GM18511 (cell line): ENCODE measurements at regions not wholly inside any gene's neighbourhood (a gene's known extent, or its start where the extent isn't known, plus 50 kb on each side); places are given as distances from the start of the nearest gene placed in this dataset.
A peak's percentile ranks its signal among the peaks of the same experiment; 100 is the strongest.

Experiments
- ATAC-seq: cut with Tn5 transposase; IDR thresholded peaks from one replicate; pipeline ENCODE4 v1.9.1; 2021; ENCODE audit warnings: mild to moderate bottlenecking, moderate library complexity; ENCODE audit not compliant: unreplicated experiment

DNA sequence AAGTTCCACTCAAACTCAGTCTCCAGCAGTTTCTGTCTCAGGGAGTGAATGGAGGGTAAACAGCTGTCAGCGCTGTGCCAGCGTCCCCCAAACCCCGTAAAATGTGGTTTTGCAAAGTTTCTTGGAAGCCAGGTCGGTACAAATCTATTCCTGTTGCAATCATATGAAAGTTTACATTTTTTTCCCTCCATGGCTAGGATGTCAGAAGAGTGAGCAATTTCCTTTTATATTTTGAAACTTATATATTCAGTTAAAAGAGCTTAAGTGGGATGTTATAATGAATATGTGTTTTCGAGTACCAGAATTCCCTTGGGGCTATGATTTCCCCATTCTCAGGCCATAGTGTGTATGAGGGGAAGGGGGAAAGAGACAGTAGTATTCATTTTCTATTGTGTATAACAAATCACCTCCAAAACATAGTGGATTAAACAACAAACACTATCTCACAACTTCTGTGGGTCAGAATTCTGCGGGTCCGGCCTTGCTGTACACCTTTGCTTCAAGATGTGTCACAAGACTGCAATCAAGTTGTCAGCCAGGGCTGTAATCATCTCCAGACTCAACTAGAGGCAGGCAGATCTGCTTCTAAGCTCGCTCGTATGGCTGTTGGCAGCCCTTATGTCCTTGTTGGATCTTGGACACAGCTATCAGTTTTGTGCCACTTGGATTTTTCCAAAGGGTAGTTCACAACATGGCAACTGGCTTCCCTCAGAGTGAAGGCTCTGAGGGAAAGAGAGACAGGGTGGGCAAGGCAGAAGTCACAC lies 107.4 kb downstream of the SNX18 start:
- no peak for ATAC-seq

DNA sequence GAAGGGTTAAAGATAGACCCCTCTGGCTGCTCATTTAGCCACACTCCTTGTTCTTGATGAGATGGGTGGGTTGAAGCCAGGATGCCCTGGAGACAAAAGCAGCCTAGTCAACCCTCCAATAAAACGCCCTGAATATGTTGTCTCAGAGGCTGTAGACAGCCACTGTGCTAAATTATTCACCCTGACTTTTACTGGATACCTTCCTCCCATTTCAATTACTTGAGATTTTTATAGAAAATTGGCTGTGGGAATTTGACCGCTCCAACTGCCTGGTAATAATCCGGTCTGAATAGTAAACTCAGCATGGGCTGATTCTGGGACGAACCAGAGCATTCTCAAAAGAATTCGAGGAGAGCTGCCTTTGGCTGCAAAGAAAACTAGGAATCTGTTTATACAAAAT lies 104.2 kb downstream of the SNX18 start:
- no peak for ATAC-seq

DNA sequence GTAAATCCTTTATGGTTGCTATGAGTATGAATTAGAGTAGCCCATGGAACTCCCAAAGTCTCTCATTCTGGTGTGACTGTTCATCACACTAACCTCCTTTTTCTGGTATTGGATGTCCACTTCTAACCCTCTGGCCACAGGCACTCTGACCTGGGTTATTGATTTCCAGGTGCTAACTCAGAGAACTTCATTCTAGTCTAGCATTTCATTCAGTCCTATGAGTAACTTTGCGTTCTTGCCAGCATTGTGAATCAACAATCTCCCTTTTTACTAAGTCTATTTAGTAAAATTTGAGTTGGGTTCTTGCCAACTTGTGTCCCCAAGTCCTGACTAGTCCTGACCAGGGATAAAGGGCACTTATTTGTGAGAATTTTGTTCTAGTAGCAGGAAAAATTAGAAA lies 103.5 kb downstream of the SNX18 start:
- no peak for ATAC-seq

DNA sequence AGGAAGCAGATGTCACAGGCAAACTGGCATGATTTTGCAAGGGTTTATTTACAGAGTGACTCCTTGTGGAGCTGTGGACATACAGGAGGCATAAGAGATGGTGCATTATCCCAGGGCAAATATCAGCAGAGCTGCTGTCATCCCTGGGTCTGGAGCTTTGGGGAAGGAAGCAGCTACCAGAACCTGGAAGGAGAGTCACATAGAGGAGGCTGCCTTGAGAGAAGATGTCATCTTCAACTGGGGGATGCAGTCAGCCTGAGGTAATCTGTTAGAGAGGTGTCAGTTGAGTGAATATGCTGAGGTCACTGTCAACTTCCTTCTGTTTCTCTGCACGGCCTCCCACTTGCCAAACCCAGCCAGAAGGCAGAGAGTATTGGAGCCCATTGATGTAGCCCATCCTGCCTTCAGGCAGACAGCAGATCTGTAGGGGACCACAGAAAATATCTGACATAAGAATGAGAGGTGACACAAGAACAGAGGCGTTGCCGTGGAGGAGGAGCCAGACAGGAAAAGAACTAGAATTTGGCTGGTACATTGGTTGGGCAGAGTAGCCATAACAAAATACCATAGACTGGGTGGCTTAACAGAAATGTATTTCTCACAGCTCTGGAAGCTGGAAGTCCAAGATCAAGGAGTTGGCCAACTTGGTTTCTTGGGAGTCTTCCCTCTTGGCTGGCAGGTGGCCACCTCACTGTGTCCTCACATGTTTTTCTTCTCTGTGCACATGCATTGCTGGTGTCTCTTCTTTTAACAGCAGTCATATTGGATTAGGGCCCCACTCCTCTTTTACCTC lies 102.8 kb downstream of the SNX18 start:
- ATAC-seq, result no peak

DNA sequence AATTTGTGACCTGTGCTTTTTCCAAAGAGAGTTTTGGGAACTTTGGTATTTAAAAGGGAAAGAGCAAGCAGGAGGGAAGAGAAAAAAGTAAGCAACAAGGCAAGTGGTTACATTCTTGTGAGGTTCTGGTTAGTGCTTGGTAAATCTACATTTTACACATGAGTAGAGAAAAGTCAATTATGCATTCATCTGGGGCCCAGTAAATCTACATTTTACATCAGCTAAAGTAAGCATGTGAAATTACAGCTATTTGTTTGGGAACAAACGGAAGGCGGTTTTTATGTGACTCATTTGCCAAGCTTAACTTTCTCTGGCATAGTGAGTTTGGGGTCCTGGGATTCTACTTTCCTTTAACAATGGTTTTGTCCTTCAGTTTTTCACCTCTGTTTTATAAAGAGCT lies 102.2 kb downstream of the SNX18 start:
- ATAC-seq, result no peak

DNA sequence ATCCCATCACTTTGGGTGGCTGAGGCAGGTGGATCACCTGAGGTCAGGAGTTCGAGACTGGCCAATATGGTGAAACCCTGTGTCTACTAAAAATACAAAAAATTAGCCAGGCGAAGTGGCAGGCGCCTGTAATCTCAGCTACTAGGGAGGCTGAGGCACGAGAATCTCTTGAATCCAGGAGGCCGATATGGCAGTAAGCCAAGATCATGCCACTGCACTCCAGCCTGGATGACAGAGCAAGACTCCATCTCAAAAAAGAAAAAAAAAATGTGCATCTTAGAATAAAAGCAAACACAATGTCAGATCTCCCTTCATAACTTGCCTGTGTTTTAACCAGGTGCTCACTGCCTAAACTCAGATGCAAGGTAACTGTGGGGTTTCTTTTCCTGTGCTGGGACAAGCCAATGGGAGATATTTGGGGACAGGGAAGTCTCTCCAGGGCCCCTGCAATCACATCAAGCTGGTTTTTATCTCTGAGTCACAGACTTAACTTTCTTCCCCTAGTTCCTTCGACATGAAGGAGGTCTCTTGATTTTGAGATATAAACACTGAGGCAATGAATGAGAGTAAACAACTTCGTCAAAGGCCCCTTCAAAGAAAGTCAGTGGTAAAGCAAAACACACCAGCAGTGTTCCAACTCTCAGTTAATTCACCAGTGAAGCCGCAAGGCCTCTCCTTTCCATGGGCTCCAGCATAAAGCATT lies 99.1 kb downstream of the SNX18 start:
- no peak for ATAC-seq

DNA sequence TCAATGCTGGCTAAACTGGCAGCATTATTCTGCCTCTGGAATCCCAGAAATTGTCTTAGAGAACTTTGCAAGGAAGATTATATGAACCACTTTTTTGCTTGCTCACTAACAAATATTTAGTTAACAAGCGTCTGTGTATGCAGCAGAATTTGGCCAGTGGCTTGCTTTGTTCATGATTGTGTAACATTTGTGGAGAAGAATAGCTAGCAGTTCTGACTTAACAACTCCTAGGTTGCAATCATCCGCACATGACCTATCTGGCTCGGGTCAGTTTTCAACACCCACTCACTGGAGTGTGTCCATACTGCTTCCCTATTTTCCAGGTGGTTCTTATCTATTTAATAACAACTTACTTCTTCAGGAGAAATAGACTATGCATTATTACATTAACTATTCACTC lies 98.5 kb downstream of the SNX18 start:
- no peak for ATAC-seq

DNA sequence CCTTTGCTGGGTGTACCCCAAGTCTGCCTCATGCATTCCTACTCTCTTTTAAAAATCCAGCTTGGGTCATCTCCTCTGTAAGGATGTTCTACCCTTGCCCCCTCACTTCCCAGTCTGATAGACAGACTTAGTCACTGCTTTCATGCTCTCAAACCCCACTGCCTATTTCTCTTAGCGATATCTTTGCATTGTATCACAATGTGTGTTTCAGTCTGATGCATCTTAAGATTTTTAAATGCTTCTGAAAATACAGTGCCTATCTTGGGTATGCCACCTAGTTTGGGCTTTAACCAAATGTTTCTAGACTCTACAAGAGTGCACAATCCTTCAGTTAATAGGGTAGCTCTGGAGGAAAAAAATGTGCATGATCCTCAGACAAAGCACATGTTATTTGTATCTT lies 97.8 kb downstream of the SNX18 start:
- no peak for ATAC-seq

DNA sequence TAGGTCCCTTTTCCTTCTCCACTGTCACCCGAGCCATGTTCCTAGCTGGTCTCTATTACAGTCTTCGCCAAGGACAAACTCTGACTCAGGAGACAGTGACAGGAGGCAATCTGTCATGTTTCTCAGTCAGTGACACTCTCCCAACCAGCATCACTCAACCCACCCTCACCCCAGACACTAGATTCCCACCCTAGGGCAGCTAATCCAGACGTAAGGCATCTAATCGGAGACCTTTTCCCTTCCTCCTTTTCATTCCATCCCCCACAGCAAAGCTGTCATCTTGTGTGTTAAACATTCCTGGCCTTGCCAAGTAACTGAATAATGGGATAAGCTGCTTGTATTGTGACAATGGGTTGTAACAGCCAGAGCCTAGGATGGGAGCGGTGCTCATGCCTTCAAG lies 95.2 kb downstream of the SNX18 start:
- no peak for ATAC-seq

DNA sequence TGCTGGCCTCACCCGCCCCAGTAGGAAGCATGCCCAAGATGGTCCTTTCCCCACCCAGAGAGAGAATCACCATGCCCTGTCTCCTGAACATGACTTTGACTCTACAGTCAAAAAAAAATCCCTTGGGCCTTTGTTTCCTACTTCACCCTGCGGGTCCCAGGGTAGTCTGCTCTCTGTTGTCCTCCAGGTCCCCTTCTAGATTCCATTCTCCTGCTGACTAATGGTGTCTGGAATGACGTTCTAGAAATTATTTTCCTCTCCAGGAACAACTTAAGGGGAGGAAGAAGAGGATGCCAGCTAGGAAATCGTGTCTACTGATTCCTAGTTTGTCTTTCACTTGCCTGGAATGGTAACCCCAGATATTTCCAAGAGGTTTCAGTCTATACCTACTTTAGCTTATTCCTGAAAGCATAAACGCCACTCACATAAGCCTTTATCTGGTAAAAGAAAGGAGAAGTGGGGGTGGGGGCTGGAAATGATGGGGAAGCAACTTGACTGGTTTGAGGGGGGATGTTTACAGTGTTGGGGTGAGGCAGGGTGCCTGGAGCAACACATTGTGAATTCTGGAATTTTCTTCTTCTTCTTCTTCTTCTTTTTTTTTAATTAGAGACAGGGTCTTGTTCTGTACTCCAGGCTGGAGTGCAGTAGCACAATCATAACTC lies 93.9 kb downstream of the SNX18 start:
- no peak for ATAC-seq

DNA sequence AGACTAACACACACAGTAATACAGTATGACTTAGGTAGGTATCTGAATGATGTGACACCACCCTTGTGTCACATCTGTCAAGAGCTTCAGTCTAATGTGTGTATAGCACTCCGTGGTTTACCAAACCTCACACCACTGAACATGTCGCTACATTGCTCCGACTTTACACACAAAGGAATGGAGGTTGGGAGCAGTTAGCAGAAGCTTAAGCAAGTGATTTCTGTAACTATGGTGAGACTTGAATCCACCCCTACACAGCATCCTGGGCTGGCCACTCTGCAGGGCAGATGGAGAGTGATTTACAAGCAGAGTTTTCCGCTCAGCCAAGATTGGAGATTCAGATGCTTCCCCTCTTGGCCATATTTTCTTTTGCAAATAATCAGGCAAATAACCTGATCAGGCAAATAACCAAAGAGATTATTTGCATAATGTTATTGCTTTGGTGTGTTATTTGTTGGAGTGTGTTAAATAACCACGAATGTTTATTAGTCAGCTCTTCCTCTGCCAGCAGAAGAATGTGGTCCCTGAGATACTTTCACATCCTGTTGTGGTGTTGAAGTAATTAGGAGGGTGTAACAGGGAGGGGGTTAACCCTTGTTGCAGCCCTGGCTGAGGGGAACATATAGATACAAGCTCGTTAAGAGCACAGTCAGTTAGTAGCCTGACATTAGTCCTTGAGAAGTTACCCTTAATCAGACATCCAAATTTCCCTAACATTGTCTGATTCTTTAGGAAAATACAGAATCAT lies 92.8 kb downstream of the SNX18 start:
- ATAC-seq, result peak; percentile 99

DNA sequence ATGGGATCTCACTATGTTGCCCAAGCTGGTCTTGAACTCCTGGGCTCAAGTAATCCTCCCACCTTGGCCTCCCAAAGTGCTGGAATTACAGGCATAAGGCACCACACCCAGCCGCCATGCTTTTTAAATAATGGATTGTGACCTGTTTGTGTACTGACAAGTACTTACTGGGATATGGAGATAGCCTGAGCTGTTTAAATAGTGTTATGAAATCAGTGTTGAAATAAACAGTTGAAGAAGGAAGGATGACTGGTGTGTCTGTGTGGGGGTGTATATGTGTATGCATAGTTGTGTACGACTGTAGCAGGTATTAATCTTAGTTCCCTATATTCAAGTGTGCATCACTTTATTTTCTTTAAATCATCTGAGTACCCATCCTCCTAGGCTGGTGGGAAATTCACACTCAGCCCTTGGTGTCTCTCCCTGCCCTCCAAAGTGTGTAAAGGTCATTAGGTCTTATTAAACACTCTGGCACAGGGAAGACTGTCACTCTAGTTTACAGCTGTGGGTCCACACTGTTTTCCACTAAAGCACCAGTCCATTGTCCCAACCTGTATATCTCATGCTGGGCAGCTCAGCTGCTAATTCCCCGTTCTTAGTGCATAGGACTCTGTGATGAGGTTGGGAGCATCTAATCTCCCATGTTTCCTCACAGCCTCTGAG lies 91.0 kb downstream of the SNX18 start:
- no peak for ATAC-seq

DNA sequence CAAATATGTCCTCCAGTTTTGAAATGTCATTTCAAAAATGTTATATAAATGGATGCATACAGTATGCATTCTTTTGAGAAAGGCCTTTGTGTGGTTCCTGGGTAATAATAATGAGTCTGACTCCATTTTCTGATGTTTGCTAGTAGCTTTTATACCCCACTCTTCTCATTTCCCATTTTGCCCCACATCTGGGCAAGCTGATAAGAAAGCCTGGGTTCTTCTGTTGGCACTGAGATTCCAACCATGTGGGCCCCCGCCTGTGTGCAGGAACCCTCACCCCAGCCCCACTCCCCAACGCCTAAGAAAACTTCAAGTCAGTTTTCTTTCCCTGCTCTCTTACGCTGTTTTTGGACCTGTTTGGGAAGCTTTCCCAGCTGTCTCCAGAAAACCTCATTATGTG lies 89.4 kb downstream of the SNX18 start:
- ATAC-seq, result no peak

DNA sequence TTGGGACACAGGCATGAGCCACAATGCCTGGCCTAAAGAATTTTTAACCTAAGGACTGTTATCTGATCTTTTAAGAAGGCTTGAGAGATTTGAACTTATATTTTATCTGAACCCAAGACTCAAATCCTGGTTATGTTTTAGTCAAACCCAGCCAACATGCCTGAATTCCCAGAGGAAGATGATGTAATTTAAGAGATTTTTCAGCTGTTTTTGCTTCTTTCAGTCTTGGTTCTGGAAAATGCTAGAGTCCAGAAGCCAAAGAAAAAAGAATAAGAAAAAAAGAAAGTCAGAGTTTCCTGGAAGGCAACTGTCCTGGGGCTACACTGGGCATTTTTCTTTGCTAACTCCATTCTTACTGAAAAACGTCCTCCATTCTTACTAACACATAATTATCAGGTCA lies 85.8 kb downstream of the SNX18 start:
- no peak for ATAC-seq

DNA sequence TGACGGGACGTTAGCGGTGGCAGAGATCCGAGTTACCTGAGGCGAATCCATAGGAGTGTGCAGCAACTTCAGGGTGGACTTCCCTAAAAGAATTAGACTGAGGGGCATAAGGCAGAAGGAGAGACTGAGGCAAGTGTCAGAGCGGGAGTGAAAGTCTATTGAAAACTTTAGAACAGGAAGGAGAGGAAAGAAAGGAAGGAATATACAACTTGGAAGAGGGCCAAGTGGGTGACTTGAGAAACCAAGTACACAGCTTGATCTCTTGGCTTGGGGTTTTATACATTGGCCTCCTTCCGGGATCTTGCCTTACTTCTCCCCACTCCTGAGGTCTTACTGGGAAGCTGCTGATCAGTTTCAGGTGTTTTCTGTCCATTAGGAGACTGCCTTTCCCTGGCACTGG lies 84.9 kb downstream of the SNX18 start:
- no peak for ATAC-seq

DNA sequence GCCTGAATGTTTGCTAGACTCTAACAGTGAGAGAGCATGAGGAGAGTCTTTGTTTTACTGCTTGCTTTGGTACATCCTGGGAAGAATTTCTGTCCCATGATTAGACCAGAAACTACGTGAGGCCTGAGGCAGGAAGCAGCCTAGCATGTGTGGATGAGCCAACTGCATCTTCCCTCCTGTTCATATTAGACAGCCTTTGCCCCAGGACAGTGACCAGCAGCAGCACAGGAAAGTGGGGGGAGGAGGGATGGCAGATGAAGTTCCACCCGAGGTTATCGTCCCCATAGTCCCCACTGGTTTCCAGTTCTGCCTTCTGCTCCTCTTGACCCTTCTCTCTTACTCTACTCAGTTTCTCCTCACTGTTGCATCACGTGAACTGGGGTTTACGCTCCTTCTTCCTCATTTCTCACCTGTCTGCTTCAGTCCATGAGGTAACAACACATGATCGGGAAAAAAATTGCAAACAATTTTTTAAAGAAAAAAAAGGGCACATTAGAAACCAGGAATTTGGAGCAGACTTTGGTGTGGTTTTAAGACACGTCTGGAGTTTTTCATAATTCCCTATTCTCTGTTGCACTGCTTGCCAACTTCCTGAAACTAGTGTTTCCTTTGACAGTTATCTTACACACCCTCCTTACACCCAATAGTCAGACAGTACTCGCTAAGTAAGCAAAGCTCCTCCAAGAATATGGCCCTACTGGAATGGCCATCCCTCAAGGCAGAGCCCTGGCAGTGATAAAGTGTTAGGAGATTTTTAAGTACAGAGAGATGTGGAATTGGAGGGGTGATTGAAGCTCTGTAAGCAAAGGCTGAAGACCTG lies 84.1 kb downstream of the SNX18 start:
- no peak for ATAC-seq
